GM12878 (cell line): ENCODE measurements at regions not wholly inside any gene's neighbourhood (a gene's known extent, or its start where the extent isn't known, plus 50 kb on each side); places are given as distances from the start of the nearest gene placed in this dataset.

Experiments
- CTCF ChIP-seq, 3 experiments: IDR thresholded peaks in 2 of 3; conservative IDR thresholded peaks in 1 of 3; 2 replicates each; pipeline ENCODE4 v1.5.1; 2011; ENCODE audit warnings: low read depth in 3 of 3, low read length in 3 of 3, mild to moderate bottlenecking in 3 of 3, control low read depth in 2 of 3, moderate library complexity in 2 of 3, inconsistent platforms in 1 of 3, mixed read lengths in 1 of 3; ENCODE audit not compliant: control insufficient read depth in 2 of 3, insufficient read depth in 1 of 3; ENCODE audit errors: extremely low read depth in 1 of 3
- POLR2A ChIP-seq: IDR thresholded peaks from 2 replicates; pipeline ENCODE4 v1.6.1; 2011; ENCODE audit warnings: low read depth, mild to moderate bottlenecking, low read length
- SP1 ChIP-seq: IDR thresholded peaks from one replicate; pipeline ENCODE4 v1.6.1; 2011; ENCODE audit warnings: low read depth, low read length

- TF ChIP-seq POLR2A (no peak), CTCF (IDR thresholded peaks at IDR 0.05 in 2 of 3, conservative IDR thresholded peaks at IDR 0.05 in 1 of 3; ENCODE audit: control insufficient read depth in 2 of 3, extremely low read depth in 1 of 3, insufficient read depth in 1 of 3, low read depth in 3 of 3, low read length in 3 of 3) (no peak), SP1 (no peak)
Observed at GRCh38 chr11:134746609-134747008, 334.6 kb upstream of the B3GAT1 start.
